ENCODE measurements at regions not wholly inside any gene's neighbourhood (a gene's known extent, or its start where the extent isn't known, plus 50 kb on each side); places are given as distances from the start of the nearest gene placed in this dataset.
"Not testable (repeated sequence)": the region's sequence is repeated elsewhere in the genome, so short reads cannot be mapped to it uniquely, and the experiment has no call there.

GRCh38 chr2:114368705-114369104, 73.7 kb upstream of the DPP10 start:
- no peak for TF ChIP-seq REST (IDR thresholded peaks at IDR 0.05; ENCODE audit: insufficient replicate concordance, low read depth)
- no peak for TF ChIP-seq CTCF (IDR thresholded peaks at IDR 0.05; ENCODE audit: insufficient read depth, low read length)
- no peak for TF ChIP-seq POLR2AphosphoS5 (IDR thresholded peaks at IDR 0.05; ENCODE audit: low read depth)
- TF ChIP-seq SPI1 (IDR thresholded peaks at IDR 0.05; ENCODE audit: borderline replicate concordance, low read depth): no peak
- no peak for TF ChIP-seq GABPA (IDR thresholded peaks at IDR 0.05; ENCODE audit: low read depth)
- Histone ChIP-seq H3K27ac (replicated peaks) (no peak overlapping the region), H3K27me3 (ENCODE audit: insufficient read depth, poor library complexity, severe bottlenecking) (no peaks in the 10 kb centered on the region), H3K4me3 (replicated peaks; ENCODE audit: insufficient read depth, low read length) (no peak overlapping the region)
- no peak for DNase-seq (ENCODE audit: low read depth in 1 of 2, low spot score in 1 of 2)

GRCh38 chr2:114371721-114372120, 70.7 kb upstream of the DPP10 start:
- not testable (repeated sequence) for H3K27me3 ChIP-seq (ENCODE audit: insufficient read depth, poor library complexity, severe bottlenecking); DNase-seq (ENCODE audit: low read depth in 1 of 2, low spot score in 1 of 2); H3K4me3 ChIP-seq (replicated peaks; ENCODE audit: insufficient read depth, low read length); H3K27ac ChIP-seq (replicated peaks)

GRCh38 chr2:114373591-114373990, 68.8 kb upstream of the DPP10 start:
- Histone ChIP-seq H3K27me3 (ENCODE audit: insufficient read depth, poor library complexity, severe bottlenecking) (no peaks in the 10 kb centered on the region), H3K4me3 (replicated peaks; ENCODE audit: insufficient read depth, low read length) (no peak overlapping the region), H3K27ac (replicated peaks) (no peak overlapping the region)
- no peak for DNase-seq (ENCODE audit: low read depth in 1 of 2, low spot score in 1 of 2)
- no peak for TF ChIP-seq POLR2AphosphoS5 (IDR thresholded peaks at IDR 0.05; ENCODE audit: low read depth)
- TF ChIP-seq REST (IDR thresholded peaks at IDR 0.05; ENCODE audit: insufficient replicate concordance, low read depth): no peak
- TF ChIP-seq CTCF (IDR thresholded peaks at IDR 0.05; ENCODE audit: insufficient read depth, low read length): no peak
- TF ChIP-seq SPI1 (IDR thresholded peaks at IDR 0.05; ENCODE audit: borderline replicate concordance, low read depth): no peak
- no peak for TF ChIP-seq GABPA (IDR thresholded peaks at IDR 0.05; ENCODE audit: low read depth)

- no peak overlapping the region for H3K4me3 ChIP-seq (replicated peaks; ENCODE audit: insufficient read depth, low read length)
- DNase-seq (ENCODE audit: low read depth in 1 of 2, low spot score in 1 of 2): no peak
- no peak overlapping the region for H3K27ac ChIP-seq (replicated peaks)
- TF ChIP-seq CTCF (IDR thresholded peaks at IDR 0.05; ENCODE audit: insufficient read depth, low read length) (no peak), SPI1 (IDR thresholded peaks at IDR 0.05; ENCODE audit: borderline replicate concordance, low read depth) (no peak), REST (IDR thresholded peaks at IDR 0.05; ENCODE audit: insufficient replicate concordance, low read depth) (no peak)
- no peaks in the 10 kb centered on the region for H3K27me3 ChIP-seq (ENCODE audit: insufficient read depth, poor library complexity, severe bottlenecking)
These were observed 58.0 kb upstream of the DPP10 start for GRCh38 chr2:114384441-114384840.
